GM12873 (cell line): ENCODE measurements at regions not wholly inside any gene's neighbourhood (a gene's known extent, or its start where the extent isn't known, plus 50 kb on each side); places are given as distances from the start of the nearest gene placed in this dataset.

Experiments used
- CTCF ChIP-seq: IDR thresholded peaks from 2 replicates; pipeline ENCODE4 v1.5.1; 2012; ENCODE audit warnings: low read depth, mild to moderate bottlenecking, moderate library complexity, low read length, control low read depth; ENCODE audit not compliant: insufficient read depth; ENCODE audit errors: missing control alignments

DNA sequence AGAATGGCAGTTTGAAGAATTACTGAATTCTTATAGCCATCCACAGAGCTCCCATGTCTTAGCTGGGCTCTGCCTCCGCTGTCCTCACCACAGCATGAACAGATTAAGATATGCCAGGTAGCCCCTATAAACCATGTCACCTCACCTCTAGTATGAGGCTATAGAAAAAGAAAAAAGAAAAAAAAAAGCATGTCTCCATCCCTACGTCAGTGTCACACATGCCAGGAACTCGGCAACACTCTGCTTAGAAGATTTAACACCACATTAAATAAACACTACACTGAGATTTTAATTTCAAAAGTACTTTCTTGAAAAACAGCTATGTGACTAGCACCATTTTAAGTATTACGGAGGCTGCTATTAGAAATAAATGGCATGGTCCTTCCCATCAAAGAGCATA is 149.4 kb downstream of the CAPZA3 start:
- TF ChIP-seq CTCF: no peak

DNA sequence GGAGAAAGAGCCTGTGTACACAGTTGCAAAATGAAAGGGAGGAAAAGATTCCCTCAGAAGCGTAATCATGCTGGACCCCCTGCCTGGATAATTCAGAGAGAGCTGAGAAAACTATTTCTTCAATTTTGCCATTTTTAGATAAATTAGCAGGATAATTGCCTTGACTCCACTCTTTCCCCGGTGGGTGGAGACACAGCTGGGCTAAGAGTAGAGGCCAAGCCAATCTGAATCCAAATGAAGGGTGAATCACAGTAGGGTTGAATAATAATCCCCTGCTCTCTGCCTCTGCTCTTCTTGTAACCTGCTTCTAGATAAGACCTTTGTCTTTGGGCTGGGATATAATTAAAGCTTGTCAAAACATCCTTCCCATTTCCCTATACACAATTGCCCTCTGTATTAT is 150.1 kb downstream of the CAPZA3 start:
- TF ChIP-seq CTCF: no peak

DNA sequence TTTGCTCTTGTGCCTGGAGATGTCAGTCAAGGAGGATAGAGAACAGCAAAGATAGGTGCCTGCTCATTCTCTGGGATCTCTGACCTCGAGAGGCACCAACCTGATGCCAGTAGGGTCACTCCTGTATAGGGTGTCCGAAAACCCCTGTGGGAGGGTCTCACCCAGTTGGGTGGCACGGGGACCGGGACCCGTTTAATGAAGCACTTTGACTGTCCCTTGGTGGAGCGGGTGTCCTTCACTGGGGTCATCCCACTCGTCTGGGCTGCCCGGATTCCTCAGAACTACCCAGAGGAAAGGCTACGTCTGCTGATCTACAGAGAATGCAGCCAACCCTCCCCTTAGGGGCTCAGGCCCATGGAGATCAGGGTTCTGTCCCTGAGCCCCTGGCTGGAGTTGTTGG is 157.6 kb downstream of the CAPZA3 start:
- no peak for TF ChIP-seq CTCF

DNA sequence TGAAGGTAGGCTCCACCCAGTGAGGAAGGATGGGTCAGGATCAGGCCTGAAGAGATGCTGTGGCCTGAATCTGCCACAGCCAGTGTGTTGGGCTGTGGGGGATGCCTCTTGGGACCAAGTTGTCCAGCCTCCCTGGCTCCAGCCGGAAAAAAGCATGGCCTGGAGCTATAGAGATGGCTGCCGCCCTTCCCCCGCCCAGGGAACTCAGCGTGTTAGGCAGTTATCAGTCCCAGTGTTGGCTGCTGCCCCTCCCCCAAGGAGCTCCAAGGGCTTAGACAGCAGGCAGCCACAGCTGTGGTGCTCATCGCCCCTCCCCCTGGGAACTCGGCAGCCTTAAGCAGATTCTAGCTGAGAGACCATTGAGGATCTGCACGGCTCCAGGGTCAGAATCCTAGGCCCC is 158.0 kb downstream of the CAPZA3 start:
- no peak for TF ChIP-seq CTCF

- TF ChIP-seq CTCF: no peak
These were observed 159.9 kb downstream of the CAPZA3 start for GRCh38 chr12:18897823-18898222.

DNA sequence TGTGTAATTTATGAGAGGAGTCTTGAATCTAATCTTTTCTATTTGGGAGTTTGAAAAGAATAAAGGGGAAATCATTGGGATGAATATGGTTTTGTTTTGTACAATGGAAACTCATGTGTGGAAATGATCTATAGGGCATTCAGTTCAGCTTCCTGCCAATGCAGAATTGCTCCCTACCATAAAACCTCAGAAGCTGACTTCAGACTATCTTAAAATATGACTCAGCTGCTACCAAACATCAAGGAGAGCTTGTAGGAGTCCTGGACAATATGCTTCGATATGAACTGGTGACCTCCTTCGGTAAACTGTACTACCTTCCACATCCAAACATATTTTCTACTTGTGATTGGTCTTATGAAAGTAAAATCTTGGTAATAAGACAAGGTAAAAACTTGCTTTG is 160.6 kb downstream of the CAPZA3 start:
- no peak for TF ChIP-seq CTCF

- no peak for TF ChIP-seq CTCF
These were observed 161.2 kb downstream of the CAPZA3 start for GRCh38 chr12:18899162-18899561.
